Neural cell (in vitro differentiated cells): ENCODE measurements at regions not wholly inside any gene's neighbourhood (a gene's known extent, or its start where the extent isn't known, plus 50 kb on each side); places are given as distances from the start of the nearest gene placed in this dataset.

Experiments used
- EZH2 ChIP-seq: fragments of 200-600, 300-800 bp; shearing (Covaris generic), sonication (generic); IDR thresholded peaks from 2 replicates; pipeline ENCODE4 v1.6.1; 2014; ENCODE audit warnings: antibody characterized with exemption, low read length, borderline replicate concordance, mild to moderate bottlenecking; ENCODE audit not compliant: insufficient read depth, poor library complexity, severe bottlenecking
- POLR2AphosphoS5 ChIP-seq: IDR thresholded peaks from 2 replicates; pipeline ENCODE4 v1.6.1; 2012
- TF ChIP-seq, protein P1 (sequence below): fragments of 450-650 bp; IDR thresholded peaks from 2 replicates; pipeline ENCODE4 v1.5.1; 2014; ENCODE audit warnings: antibody characterized with exemption, mild to moderate bottlenecking, moderate library complexity; ENCODE audit not compliant: poor library complexity, severe bottlenecking

DNA sequence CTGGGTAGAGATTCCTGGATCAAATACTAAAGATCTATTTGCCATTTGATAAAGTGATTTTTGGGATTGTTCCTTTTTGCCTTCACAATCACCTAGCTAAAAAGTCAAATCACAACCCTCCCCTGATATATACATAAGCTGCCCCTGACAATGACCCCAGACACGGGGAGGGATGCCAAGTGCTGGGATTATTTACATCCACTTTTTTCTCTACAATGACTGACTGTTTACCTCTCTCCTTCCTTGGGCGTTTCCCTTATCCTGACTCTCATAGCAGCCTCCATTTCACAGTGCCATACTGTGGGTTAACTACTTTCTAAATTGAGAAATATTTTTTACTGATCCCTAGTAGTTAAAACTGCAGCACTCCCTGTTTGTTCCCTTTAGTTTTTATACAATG, 150.8 kb upstream of the TMEM170B start:
- TF ChIP-seq, protein P1, sequence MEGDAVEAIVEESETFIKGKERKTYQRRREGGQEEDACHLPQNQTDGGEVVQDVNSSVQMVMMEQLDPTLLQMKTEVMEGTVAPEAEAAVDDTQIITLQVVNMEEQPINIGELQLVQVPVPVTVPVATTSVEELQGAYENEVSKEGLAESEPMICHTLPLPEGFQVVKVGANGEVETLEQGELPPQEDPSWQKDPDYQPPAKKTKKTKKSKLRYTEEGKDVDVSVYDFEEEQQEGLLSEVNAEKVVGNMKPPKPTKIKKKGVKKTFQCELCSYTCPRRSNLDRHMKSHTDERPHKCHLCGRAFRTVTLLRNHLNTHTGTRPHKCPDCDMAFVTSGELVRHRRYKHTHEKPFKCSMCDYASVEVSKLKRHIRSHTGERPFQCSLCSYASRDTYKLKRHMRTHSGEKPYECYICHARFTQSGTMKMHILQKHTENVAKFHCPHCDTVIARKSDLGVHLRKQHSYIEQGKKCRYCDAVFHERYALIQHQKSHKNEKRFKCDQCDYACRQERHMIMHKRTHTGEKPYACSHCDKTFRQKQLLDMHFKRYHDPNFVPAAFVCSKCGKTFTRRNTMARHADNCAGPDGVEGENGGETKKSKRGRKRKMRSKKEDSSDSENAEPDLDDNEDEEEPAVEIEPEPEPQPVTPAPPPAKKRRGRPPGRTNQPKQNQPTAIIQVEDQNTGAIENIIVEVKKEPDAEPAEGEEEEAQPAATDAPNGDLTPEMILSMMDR, result no peak
- no peak for TF ChIP-seq EZH2
- TF ChIP-seq POLR2AphosphoS5, result no peak
